HS-27A (cell line): ENCODE measurements at regions not wholly inside any gene's neighbourhood (a gene's known extent, or its start where the extent isn't known, plus 50 kb on each side); places are given as distances from the start of the nearest gene placed in this dataset.
"Not testable (repeated sequence)": the region's sequence is repeated elsewhere in the genome, so short reads cannot be mapped to it uniquely, and the experiment has no call there.

ENCODE experiments used
- DNase-seq: peaks from one replicate; pipeline ENCODE4 v3.0.0-alpha.2; 2012; ENCODE audit warnings: low read depth, missing footprints

GRCh38 chr12:28988325-28988704 is 160.8 kb upstream of the FAR2 start:
- no peak for DNase-seq

GRCh38 chr12:28991626-28992025 is 157.5 kb upstream of the FAR2 start:
- DNase-seq: no peak

GRCh38 chr12:28993720-28994119 is 155.4 kb upstream of the FAR2 start:
- no peak for DNase-seq

- no peak for DNase-seq
These were observed 154.8 kb upstream of the FAR2 start for GRCh38 chr12:28994179-28994715.

- no peak for DNase-seq
These were observed 152.4 kb upstream of the FAR2 start for GRCh38 chr12:28996688-28997087.

- no peak for DNase-seq
These were observed 150.4 kb upstream of the FAR2 start for GRCh38 chr12:28998662-28999120.

- DNase-seq: no peak
These were observed 144.8 kb upstream of the FAR2 start for GRCh38 chr12:29004066-29004935.

GRCh38 chr12:29004936-29005304 is 144.2 kb upstream of the FAR2 start:
- DNase-seq: no peak

GRCh38 chr12:29008786-29009185 is 140.3 kb upstream of the FAR2 start:
- peak; percentile 15 for DNase-seq

GRCh38 chr12:29012673-29013072 is 136.4 kb upstream of the FAR2 start:
- DNase-seq: no peak

- DNase-seq: not testable (repeated sequence)
These were observed 131.5 kb upstream of the FAR2 start for GRCh38 chr12:29017532-29017931.

- no peak for DNase-seq
These were observed 125.5 kb upstream of the FAR2 start for GRCh38 chr12:29023436-29024076.

- DNase-seq: no peak
These were observed 125.0 kb upstream of the FAR2 start for GRCh38 chr12:29024117-29024516.

- no peak for DNase-seq
These were observed 123.1 kb upstream of the FAR2 start for GRCh38 chr12:29025937-29026336.

- DNase-seq: no peak
These were observed 122.7 kb upstream of the FAR2 start for GRCh38 chr12:29026419-29026818.

GRCh38 chr12:29029484-29029883 is 119.6 kb upstream of the FAR2 start:
- DNase-seq: not testable (repeated sequence)

- DNase-seq: no peak
These were observed 119.1 kb upstream of the FAR2 start for GRCh38 chr12:29030006-29030405.

GRCh38 chr12:29032446-29032845 is 116.6 kb upstream of the FAR2 start:
- no peak for DNase-seq

GRCh38 chr12:29033519-29033918 is 115.6 kb upstream of the FAR2 start:
- DNase-seq: no peak

- no peak for DNase-seq
These were observed 114.0 kb upstream of the FAR2 start for GRCh38 chr12:29035112-29035511.

- no peak for DNase-seq
These were observed 110.1 kb upstream of the FAR2 start for GRCh38 chr12:29039013-29039412.

- DNase-seq: peak; percentile 58
These were observed 107.5 kb upstream of the FAR2 start for GRCh38 chr12:29041621-29042020.

GRCh38 chr12:29043069-29043468 is 106.0 kb upstream of the FAR2 start:
- no peak for DNase-seq
